ENCODE measurements at regions not wholly inside any gene's neighbourhood (a gene's known extent, or its start where the extent isn't known, plus 50 kb on each side); places are given as distances from the start of the nearest gene placed in this dataset.

DNA sequence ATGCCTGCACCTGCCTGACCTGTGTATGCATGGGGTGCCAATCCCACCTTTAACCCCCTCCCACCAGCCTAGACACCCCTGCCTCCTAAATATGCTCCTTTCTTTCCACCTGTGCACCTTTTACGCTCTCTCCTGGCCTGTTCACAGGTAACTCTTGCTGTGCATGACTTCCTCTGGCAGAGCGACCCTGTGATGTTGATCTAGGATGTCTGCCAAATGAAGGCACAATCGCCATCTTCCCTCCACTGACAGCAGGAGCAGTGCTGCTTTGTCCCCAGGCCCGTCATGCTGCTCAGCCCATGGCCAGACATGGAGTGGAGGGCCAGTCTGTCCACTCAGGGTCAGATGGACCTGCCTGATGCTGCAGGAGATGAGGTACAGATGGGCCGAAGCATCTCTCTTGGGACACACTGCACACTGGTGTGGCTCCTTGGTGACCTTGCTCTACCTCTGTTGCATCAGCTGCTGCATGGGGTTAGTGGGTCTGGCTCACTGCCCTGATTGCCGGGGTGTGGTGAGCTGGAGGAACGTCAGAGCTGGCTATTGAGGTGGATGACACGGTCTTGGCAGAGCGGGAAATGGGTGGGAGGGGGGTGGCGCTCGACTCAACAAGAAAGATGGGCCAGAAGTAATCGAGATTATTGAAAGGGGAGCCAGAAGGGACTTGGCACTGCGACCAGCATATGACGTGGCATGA is 101.7 kb upstream of the PITX1 start:
- TF ChIP-seq, protein P1, sequence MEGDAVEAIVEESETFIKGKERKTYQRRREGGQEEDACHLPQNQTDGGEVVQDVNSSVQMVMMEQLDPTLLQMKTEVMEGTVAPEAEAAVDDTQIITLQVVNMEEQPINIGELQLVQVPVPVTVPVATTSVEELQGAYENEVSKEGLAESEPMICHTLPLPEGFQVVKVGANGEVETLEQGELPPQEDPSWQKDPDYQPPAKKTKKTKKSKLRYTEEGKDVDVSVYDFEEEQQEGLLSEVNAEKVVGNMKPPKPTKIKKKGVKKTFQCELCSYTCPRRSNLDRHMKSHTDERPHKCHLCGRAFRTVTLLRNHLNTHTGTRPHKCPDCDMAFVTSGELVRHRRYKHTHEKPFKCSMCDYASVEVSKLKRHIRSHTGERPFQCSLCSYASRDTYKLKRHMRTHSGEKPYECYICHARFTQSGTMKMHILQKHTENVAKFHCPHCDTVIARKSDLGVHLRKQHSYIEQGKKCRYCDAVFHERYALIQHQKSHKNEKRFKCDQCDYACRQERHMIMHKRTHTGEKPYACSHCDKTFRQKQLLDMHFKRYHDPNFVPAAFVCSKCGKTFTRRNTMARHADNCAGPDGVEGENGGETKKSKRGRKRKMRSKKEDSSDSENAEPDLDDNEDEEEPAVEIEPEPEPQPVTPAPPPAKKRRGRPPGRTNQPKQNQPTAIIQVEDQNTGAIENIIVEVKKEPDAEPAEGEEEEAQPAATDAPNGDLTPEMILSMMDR (IDR thresholded peaks at IDR 0.05) = no peak
- no peak for TF ChIP-seq POLR2AphosphoS5 (IDR thresholded peaks at IDR 0.05)

Data from breast epithelium (tissue), 3 donors.